Hematopoietic multipotent progenitor cell treated with erythropoietin and hydrocortisone succinate and interleukin-3 and kit ligand, for 8 days (in vitro differentiated cells): ENCODE measurements at regions not wholly inside any gene's neighbourhood (a gene's known extent, or its start where the extent isn't known, plus 50 kb on each side); places are given as distances from the start of the nearest gene placed in this dataset.

Source experiments
- DNase-seq: peaks from one replicate; pipeline ENCODE4 v3.0.0-alpha.2; 2015

GRCh38 chr5:58403822-58404433, 56.0 kb downstream of the PLK2 start:
- no peak for DNase-seq

GRCh38 chr5:58401701-58402100, 58.2 kb downstream of the PLK2 start:
- no peak for DNase-seq

DNA sequence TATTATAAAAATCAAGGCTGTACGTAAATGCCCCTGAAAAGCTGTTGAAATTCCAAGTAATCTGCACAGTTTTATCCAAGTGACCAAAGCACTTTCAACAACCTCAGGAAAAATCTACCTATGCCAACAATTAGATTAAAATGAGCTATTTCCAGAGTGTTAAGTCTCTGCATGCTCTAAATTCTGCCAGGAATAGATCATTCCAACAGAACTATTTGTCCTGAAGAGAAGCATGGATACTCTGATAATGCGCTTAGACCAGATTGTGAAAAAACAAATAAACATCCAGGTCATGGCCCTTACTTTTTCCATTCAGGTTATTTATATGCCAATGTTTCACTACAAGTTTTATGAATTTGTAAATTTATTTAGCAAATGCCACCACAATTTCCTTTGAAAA, 59.1 kb downstream of the PLK2 start:
- DNase-seq, result no peak

- DNase-seq, result no peak
Observed at GRCh38 chr5:58399951-58400350, 59.9 kb downstream of the PLK2 start.

GRCh38 chr5:58394339-58394738, 65.5 kb downstream of the PLK2 start:
- no peak for DNase-seq

DNA sequence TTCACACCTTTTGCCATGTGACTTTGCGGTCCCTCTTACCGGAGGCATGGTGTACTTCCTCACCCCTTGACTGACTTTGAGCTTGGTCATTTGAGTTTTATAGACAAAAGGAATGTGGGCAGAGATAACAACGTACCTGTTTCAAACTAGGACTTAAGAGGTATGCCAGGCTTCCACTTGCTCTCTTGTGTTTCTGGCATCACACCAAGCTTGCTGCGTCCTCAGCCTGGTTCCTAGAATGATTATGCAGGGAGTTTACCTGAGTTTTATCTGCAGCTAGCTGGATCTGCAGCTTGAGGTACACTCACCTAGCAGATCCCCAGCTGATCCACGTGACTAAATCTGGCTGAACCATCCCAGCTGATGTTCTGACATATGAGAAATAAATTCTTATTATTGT, 66.2 kb downstream of the PLK2 start:
- no peak for DNase-seq

DNA sequence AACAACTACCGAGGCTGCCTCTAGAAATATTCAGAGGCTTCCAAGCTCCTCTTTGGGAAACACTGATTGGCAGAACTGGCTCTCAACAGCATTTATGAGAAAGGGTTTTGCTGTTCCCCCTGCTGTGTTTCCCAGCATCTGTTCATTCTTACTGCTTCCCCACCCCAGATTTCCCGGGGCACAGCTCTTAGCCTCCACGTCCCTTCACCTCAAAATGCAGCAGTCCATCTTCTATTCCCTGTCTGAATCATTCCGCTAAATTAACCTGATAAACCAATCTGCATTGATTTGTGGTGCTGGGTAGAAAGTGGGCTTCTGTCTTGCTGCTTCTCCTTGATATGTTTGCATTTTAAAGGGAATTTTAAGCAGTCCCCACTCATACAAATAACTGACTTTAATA, 67.4 kb downstream of the PLK2 start:
- DNase-seq, result no peak

GRCh38 chr5:58383448-58383847, 76.4 kb downstream of the PLK2 start:
- no peak for DNase-seq

GRCh38 chr5:58382131-58382534, 77.8 kb downstream of the PLK2 start:
- DNase-seq, result no peak

- DNase-seq, result no peak
Observed at GRCh38 chr5:58381566-58381965, 78.3 kb downstream of the PLK2 start.

DNA sequence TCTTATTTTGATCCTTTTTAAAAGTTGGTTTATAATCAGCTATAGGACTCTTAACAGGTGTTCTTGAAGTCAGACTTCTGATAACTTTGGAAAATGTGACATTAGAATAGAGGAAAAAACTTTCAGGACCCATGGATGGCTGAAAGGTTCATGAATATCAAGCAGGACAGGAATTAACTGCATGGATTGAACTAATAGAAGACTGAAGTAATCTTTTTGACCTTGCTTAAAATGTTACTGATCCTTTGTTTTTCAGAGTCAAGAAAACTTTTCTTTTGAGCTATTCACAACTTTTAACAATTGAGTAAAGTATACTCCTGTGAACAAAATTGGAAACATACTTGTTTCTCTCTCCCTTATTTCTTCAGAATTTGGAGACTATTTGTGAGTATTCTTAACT, 79.2 kb downstream of the PLK2 start:
- no peak for DNase-seq

DNA sequence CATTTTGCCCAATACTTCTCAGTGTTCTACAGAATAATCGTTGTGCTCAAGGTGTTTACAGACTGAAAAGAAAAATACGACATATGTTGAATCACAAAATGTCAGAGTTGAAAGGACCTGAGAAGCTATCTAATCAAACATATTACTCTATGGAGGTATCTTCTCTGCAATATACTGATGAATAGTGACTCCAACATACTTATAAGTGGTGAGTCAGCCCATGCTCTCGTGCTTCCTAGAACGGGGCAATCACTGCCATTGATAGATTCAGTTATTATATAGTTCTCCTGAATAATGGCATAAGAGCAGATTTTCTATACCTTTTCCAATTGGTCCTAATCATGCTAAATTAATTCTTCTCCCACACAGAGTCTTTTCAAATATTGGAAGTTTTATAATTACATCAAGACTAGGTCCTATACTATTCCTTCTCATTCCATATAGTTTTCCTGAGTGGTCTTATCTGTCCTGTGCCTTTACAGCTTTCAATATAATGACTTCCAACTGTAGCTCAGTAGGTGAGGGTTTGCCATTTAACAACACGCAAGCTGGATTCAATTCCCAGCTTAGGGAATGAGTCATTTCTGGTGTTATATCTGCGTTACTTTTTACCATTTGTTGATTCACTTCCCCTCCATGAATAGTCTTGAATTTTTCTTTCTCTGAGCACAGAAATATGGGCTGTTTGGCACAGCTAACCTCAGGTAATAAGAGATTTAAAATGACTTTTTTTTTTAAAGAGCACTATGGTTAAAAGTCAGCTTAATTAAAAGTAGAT, 81.1 kb downstream of the PLK2 start:
- DNase-seq, result no peak

DNA sequence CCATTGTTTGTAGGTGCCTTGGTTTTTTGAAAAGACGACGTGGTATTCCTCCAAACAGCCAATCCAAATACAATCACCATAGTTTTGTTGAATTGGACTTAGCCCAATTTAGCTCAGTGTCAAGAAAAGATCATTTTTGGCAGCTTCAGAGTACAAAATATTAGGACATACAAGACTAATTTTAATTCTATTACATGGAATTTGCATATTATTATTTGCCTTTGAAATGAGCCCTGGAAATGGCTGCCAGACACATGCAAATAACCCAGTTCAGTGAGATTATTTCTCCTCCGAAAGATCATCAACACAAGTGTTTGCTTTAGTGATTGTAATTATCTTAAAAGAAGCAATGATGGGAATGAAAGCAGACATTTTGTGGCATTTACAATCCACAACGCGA, 89.3 kb downstream of the PLK2 start:
- DNase-seq, result no peak

GRCh38 chr5:58369513-58370190, 90.2 kb downstream of the PLK2 start:
- DNase-seq, result no peak

- DNase-seq, result no peak
Observed at GRCh38 chr5:58366461-58366860, 93.4 kb downstream of the PLK2 start.

- no peak for DNase-seq
Observed at GRCh38 chr5:58365791-58366190, 94.1 kb downstream of the PLK2 start.

GRCh38 chr5:58363461-58364249, 96.2 kb downstream of the PLK2 start:
- no peak for DNase-seq

DNA sequence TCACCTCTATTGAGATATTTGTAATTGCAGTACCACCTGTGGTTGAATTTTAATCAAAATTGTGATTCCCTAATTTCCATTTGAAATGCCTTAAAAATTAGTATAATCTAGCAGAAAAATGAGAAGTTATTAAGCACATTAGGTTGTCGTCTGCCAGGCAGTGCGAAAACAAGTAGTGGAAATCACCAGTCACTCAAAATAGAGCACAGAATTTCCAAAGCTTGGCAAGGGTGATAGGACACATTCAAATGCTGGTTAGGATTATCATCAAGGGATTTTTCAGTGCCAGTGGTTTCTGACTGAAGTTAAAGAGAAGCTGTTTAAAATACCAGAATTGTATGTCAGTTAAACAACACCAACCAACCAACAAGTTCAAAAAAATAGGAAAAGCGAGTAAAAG, 97.8 kb downstream of the PLK2 start:
- DNase-seq, result no peak

- DNase-seq, result no peak
Observed at GRCh38 chr5:58360794-58361193, 99.1 kb downstream of the PLK2 start.

DNA sequence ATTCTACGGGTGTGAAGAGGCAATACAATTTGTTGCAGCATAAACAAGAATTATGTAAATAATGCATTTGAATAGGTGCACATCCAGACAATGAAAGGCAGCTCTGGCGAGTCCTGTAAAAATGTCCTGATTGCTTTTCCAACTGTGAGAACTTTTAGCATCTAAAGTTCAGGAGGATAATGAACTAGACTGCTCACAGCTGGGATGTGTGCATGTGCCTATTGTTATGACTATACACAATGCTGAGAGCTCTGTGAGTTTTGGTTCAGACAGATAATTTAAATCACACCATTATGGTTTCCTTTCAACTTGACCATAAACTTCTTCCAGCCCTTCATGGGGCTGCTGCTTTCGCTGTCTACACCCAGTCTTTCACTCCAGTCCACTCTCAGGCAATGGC, 99.9 kb downstream of the PLK2 start:
- DNase-seq, result no peak

DNA sequence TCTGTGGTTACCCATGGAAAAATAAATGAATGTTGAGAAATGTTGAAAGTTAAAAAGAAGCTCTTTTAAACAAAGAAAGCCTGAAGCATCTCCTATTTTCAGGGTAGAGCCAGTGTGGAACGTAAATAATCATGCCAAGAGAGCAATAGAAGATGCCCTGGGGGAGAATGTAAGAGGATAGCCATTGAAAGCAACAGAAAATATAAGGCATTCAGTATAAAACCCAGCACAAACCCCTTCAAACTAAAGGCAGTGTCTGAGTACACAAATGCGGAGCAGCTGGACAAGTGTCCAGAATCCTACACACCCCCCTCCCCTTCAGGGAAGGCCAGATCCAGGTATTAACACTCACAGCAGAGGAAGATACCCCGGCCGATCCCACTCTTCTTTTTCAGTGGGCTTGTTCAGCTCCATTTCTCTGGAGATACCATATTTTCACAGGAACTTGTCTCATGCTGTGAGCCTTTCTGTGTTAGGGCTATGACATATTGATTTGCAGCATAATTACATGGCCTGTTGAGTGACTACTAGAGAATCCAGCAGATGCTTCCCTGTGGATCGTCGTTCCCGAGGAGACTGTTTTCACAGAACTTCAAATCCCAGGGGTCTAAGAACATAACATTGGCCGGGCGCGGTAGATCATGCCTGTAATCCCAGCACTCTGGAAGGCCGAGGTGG, 101.2 kb downstream of the PLK2 start:
- no peak for DNase-seq

DNA sequence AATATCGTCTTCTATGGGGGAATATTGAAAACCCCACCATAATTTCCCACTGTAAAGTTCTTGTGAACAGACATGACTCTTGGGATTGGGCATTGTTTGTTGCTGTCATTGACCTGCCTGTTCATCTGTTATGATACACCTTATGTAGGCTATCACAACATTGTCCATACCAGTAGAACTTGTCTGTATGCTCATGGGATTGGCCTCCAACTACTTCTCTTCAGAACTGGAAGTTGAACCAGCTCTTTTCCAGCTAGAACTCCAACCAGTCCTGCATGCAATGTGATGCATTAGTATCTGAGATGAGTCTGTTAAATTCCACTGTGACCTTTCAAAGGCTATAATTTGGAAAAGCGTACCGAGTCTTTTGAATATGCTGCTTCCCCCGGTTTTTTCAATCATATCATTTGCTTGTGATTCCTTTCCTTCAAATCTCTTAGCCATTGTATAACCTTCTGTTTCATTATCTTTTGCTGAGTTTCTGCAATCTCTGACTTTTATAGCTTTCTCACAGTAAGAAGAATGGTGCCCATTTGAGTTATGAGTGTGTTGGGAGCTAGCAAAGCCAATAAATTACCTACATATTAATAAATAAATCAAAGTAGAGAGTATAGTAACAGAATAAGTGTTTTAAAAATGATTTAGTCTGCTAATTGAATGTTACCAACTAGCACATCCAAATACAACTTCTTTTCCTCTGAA, 101.9 kb downstream of the PLK2 start:
- DNase-seq, result no peak
